Sciatic nerve (tissue), 2 donors: ENCODE measurements at regions not wholly inside any gene's neighbourhood (a gene's known extent, or its start where the extent isn't known, plus 50 kb on each side); places are given as distances from the start of the nearest gene placed in this dataset.

ENCODE experiments used
- ATAC-seq: fragments of 200-7000 bp; cut with Tn5 transposase; one replicate; pipeline ENCODE4 v1.9.1; 2020; ENCODE audit warnings: mild to moderate bottlenecking, moderate library complexity
- DNase-seq: peaks from one replicate; pipeline ENCODE4 v3.0.0-alpha.2; 2020; ENCODE audit warnings: low spot score
- intact Hi-C: fragments of 100-400 bp; cut with DNase I; formaldehyde crosslinking; loops from one replicate; pipeline ENCODE4 v1.14.2; 2022
- donor health status: DM: no; HTN: no; CAD: no.
- donor health status: DM: no; HTN: no; CAD: no.

DNA sequence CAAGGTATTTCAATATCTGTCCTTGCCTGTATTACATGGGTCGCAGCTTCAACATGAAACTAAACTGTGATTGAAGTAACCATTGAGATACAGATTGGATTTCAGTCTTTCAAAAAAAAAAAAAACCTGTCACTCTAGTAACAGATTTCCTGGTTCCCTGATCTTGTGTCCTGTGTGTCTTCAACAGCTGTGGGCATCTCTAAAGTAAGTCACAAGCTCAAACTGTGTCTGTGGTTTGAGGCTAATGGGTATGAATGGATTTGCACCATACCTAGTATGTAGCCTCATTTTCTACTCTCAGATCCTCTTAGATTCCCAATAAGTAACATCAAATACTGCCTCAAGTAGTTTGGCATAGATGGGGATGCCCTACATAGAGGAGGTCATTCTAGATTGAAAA lies 300.1 kb downstream of the COG6 start:
- no peak for DNase-seq
- no peak for ATAC-seq
- intact Hi-C loops, result no loop called here

DNA sequence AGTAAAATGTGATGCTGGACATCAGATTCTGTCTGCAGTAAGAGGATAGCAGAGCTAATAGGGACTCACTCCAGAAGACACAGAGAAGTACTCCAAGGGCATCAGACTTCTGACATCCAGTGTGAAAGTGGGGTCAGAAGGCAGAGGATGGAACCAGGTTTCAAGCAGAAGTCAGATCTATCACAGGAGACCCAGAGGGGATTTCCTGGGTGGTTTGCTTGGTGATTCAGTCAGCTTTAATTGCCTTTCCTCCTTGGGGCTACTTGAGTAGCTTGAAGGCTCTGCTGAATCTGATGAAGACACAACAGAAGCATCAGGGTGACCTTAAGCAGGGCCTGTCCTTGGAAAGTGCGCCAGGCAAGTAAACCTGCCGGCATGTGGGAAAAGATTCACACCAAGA lies 300.6 kb downstream of the COG6 start:
- DNase-seq, result no peak
- intact Hi-C loops, result no loop called here
- no peak for ATAC-seq

DNA sequence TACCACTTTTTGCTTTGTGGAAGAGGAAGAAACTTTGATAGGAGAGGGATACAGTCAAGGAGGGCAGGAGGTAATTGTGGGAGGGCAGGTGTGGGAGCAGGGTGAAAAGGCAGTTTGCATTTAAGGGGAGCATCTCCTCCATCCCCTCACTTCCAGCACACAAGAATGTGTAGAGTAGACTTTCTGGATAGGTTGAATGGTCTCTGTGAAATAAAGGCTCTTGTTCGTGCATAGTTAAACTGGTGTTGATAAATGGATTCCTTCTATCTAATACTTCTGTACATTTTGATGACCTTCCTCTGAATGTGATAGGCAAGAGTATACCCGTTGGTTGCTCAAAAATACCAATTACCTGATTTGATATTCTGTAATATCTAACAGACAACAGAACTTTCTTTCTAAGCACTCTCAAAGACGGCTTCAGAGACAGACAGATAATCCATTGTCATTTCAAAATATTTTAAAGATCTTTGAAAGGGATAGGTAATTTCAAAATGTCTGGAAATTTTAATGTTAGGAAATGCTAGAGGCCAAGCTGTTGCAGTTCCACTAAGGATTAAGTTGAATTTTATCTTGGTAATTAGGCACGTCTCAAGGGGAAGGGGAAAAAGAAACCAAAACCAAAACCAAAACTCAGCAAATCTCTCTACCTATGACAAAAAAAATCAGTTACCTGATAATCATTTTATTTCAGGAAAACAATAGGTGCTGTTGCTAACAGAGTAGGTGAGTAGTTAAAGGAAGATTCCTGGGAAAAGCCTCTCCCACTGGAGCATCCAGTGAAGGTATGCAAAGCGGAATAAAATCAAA lies 302.6 kb downstream of the COG6 start:
- intact Hi-C loops, result no loop called here

DNA sequence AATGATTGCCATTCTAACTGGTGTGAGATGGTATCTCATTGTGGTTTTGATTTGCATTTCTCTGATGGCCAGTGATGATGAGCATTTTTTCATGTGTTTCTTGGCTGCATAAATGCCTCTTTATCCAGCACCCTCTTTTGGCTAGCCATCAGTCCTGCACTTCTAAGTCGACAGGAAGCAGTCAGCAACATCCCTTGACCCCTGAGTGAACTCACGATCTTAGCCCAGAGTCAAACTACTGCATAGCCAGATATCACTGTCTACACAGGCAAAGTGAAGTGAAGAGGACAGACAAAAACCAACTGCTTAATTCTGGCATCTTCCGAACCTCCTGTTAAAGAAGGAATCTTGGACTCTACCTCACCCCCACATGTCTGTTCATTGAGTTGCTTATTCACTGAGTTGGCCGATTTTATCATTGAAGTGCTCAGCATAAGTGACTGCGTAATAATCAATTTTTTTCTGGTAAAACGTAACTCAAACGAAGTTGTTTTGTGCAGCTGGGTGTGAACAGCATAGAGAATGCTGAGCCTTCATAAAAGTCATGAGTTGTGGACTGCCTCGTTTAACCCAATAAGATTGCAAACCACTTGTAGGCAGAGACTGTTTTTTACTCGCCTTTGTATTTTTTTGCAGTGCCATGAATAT lies 304.2 kb downstream of the COG6 start:
- DNase-seq (no peak), ATAC-seq (no peak)
- intact Hi-C loops, result no loop called here

More for the DNA sequence above, 302.6 kb downstream of the COG6 start:
- DNase-seq, result no peak
- ATAC-seq, result no peak

DNA sequence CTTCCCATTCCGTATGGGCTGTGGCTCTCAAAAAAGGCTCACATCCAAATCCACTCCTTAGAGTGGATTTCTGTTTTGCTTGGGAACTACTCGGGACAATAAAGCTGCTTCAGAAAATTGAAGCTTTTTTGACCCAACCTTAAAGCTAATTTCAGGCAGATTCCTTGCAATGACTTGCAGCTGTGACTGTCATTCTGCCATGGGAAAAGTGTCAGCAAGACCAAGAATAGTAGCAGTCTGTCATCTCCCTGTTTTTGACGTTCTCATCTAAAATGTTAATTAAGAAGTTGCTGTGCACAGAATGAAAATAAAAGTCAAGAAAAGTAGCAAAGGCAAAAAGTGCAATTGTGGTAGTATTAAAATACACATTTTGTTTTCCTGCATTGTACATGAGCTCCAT lies 304.7 kb downstream of the COG6 start:
- DNase-seq, result no peak
- intact Hi-C loops, result no loop called here
- no peak for ATAC-seq

DNA sequence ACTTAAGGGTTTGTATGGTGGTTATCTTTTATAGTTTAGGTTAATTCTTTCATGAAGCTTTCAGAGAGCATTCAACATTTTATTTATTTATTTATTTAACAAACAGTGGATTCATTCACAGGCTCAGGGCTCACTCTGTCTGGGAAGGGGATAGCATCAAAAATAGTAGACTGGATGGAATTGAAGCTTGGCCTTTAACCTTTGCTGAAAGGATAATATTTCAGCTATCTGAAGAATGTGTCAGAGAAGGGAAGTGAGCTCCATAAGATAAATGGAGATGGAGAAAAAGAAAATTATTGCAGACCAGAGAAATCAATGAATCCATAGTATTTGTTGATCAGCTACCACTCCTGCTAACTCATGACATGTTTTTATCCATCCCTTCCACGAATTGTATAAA lies 305.6 kb downstream of the COG6 start:
- intact Hi-C loops, result no loop called here
- no peak for DNase-seq
- ATAC-seq, result no peak

DNA sequence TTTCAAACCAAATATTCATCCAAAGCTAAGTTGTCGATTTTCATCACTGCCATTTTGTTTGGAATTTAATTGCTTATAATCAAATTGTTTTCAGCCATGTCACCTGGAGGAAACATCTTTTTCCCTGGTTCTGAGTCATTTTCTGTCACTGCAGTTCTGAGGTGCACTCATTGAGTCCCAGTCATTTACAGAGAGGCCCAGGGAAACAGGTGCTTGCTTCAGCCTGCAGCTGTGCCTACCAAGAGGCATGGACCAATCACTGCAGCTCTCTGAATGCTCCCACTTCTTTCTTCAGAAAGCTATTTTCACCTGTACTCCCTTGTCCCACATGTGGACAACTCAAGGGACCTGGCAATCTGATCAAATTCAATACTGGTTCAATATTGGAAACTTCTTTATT lies 308.1 kb downstream of the COG6 start:
- no peak for ATAC-seq
- intact Hi-C loops, result no loop called here
- DNase-seq, result no peak

DNA sequence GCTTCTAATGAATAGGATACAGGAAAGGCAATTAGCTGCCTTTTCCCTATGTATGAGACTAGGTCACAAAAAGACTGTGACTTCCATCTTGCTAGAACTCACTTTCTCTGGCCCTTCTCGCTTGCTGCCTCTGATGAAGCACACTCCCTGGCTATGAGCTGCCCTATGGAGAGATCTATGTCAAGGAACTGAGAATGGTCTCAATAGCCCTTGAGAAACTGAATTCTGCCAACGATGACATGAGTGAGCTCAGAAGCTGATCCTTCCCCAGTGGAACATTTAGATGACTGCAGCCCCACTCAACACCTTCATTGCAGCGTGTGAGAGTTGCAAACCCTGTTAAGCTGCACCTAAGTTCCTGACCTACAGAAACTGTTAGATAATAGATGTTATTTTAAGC lies 309.8 kb downstream of the COG6 start:
- ATAC-seq (no peak), DNase-seq (no peak)
- intact Hi-C loops, result no loop called here

DNA sequence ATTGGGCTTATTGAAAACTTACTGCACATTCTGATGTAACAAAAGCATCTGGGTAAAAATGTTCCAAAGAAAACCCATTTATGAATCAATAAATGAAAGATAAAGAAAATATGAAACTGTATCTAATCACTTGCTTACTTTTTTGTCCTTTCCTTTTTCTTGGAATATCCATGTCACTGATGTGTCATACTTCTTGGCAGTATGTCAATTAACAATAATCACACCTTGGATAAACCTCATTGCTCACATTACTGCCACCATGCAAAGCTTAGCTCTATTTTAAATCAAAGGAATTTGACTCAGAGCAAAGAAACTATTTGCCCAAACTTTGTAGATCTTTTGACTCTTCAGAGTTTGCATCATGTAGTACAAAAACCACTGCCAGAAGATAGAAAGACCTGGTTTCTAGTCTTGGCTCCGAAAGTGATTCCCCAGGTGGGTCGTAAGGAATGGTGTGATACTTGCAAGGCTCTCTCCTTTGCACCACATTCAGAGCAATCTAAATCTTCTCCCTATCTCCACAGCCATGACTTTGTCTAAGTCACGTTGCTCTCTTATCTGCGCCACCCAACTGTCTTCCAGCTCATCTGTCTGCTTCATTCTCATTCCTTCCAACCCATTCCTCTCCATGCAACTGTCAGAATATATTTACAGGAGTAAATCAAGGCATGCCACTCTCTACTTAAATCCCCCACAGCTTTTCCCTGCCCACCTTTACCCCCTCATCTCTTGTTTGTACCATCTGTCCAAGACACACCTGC lies 311.9 kb downstream of the COG6 start:
- DNase-seq (no peak), ATAC-seq (no peak)
- intact Hi-C loops, result no loop called here

DNA sequence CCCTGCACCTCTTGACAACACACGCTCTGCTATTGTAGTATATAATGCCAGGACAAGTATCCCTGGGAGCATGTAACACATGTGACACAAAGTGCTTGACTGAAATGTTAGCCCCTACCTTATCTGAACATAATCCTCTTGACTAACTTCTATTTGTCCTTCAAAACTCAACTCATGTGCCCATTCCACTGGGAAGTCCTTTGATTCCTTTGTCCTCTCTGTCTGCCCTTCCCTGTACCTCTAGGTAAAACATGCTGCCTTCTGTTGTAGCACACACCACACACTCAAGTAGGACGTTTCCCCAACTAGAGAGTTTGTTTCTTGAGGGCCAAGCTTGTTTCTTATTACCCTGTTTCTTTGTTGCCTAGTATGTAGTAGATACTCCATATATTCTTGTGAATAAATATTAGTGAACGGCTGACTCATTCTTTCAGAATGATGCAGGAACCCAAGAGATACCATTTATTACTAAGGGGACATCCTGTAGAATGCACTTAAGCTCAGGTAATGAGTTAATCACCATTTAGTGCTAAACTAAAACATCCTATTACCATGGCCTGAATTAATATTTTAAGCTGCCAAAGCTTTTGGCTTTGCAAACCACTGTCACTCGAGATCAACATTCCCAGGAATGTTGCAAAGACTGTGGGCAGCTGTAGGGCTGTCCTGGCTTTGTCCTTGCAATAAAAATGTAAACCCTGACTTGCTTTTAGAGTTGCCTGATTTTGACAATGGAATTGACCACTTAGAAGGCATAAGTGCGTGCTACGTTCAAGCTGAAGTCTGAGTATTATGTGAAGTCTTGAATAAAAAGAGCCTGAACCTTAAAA lies 313.4 kb downstream of the COG6 start:
- ATAC-seq (no peak), DNase-seq (no peak)
- intact Hi-C loops, result no loop called here

DNA sequence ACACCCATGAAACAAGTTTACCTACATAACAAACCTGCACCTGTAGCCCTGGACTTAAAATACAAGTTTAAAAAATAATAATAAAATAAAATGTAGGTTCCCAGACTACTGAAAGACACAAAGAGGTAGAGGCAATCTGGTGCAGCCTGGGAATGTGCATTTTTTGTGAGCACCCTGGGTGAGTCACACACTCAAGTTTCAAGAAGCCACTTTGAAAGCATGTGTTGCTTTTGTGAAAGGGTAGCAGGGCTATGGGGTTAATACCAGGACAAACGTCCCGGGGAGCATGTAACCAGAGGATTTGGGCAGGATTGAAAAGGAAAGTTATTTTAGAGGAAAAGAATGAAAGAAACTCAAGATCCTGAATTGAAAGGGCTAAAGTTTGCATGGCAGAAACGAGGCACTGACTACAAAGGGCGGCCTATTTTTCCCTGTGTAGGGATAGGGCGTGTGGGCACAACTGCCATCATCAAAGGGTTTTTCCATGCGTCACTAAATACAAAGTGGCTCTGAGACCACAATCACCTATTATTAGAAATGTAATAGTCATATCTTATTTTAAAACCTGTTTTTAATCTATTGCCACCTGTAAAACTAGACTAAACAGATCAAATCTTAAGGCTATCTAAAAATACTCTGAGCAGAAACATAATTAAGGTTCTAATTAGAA lies 314.9 kb downstream of the COG6 start:
- intact Hi-C loops, result no loop called here
- ATAC-seq (no peak), DNase-seq (no peak)

DNA sequence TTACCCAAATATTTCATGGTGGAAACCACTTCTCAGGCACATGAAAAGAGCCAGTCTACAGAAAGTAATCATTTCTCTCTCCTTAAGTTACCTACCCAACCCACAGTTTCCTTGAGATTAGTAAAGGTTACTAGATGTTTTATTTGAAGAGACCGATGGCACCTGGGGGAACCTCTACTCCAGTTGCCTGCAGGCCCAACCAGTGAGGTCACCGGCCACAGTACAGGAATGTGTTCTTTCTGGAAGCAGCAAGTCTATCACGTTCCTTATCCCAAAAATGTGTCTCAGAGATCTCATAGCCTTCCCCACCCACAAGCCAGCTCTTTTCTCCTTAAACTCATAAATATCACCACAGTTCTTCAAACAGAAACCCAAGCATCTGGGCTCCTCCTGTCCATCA lies 316.1 kb downstream of the COG6 start:
- DNase-seq (no peak), ATAC-seq (no peak)
- intact Hi-C loops, result no loop called here

DNA sequence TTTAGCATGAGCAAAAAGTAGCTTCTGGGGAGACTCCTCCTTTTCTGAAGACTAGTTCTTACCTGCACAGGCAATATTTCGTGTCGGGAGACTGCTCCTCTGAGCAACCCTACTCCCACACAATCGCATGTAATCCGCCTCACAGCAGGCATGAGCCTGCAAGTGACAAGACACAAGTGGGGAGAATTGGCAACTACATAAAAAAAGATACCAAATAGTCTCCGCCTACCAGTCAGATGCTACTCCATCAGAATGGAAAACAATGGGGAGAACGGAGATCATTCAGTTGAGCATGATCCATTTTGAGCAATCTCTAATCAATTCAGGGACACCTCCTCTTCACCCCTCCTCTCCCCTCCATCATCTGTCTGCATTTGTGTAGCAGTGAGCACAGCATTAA lies 321.0 kb downstream of the COG6 start:
- ATAC-seq, result no peak
- no peak for DNase-seq
- intact Hi-C loops, result no loop called here

DNA sequence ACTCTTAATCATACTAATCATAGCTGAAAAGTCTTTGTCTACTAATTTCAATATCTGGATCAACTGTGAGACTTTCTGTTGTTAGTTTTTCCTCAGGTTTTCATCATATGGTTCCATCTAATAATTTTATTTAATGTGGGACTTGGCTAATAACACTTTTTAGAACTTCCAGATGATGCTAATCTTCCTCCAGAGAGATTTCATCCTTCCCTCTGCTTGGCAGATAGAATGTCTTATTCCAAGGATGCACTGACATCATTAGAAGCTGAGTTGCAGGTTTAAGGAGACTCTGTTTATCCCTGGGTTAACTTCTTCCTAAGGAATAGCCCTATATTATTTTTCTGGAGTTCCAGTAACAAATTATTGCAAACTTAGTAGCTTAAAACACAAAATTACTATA lies 325.6 kb downstream of the COG6 start:
- intact Hi-C loops, result no loop called here
- ATAC-seq (no peak), DNase-seq (no peak)

DNA sequence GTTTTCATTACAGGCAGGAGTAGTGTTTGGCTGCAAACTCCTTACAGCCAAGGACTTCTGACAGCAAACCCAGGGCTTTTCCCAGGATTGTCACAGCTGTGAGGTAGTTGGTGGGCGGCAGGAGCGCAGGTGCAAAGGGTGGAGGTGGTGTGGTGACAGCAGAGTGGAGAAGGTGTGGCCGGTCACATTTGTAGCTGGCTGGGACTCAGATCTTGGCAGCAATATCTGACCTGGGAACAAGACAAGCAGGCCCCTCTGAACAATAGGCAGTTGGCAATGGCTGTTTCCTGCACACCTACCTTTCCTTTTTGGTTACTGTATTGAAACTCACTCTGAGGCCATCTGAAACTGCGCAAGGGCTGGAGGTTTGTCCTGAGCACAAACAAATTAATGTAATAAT lies 327.3 kb downstream of the COG6 start:
- ATAC-seq, result no peak
- DNase-seq, result no peak
- intact Hi-C loops, result no loop called here

DNA sequence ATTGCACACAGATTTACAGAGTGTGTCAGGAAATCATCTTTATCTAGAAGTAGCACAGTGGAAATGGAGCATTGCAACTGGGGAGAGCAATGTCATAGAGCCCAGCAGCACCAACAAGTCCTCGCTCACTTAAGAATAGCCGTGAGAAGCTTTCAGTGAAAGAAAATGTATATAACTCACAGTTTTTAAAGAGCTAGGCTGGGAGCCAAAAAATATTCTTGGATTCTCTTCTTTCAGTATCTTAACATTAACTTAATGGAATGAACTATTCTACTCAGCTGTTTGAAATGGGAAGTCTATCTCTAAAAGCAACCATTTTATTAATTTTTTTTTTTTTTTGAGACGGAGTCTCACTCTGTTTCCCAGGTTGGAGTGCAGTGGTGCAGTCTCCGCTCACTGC lies 329.6 kb downstream of the COG6 start:
- no peak for DNase-seq
- intact Hi-C loops, result no loop called here
- ATAC-seq, result no peak

DNA sequence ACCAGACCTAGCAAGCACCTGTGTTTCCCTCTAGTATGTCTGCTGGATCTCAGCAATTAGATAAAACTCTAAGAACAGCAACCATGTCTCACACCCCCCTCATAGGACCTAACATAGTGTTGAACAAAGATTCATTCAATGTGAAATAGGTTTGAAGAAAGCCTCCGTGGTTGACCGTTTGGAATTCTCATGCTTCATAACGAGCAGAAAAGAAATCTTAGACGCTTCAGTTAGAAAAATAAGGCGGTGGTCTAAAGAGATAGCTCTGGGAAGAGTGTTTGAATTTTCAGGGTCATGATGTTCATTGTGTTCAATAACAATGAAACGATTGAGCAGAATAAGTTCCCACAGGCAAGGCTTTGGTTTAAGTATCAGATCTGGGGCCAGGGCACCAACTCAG lies 332.9 kb downstream of the COG6 start:
- no peak for DNase-seq
- no peak for ATAC-seq
- intact Hi-C loops, result no loop called here

DNA sequence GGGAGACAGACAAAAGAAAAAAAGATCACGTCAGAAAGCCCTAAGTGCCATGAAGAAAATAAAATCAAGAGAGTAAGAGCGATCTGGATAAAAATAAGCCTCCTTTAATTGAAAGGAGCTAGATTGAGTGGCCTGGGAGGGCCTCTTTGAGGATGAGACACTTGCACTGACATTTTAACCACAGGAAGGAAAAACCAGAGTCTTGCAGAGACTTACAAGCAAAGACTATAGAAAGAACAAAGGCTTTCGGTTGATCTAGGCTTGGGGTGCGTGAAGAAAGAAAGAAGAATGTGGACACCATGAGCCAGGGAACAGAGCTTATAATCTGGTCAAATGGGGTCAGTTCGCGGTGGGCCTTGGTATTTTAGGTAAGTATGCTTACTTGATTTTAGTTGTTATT lies 342.7 kb downstream of the COG6 start:
- intact Hi-C loops, result no loop called here
- ATAC-seq, result no peak
- no peak for DNase-seq

DNA sequence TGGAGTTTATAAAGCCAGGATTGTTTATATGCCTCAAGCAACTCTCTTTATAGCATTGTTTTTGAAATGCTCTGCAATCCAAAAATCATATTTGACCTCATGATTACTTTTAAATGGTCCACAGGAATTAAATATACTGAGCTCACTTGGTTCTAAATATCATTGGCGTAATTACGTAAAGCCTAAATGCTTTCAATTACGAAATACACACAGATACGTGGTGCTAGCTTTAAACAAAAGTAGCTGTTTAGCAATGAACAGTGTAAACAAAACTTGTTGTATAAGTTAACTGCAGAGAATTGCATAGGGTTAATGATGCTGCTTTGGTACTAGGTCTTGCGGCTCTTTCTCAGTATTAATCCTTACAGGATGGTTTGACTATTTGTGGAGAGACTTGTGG lies 346.6 kb downstream of the COG6 start:
- DNase-seq (no peak), ATAC-seq (no peak)
- intact Hi-C loops, result no loop called here
